ENCODE measurements at regions not wholly inside any gene's neighbourhood (a gene's known extent, or its start where the extent isn't known, plus 50 kb on each side); places are given as distances from the start of the nearest gene placed in this dataset.

GRCh38 chr9:103802068-103802467 is 292.0 kb upstream of the SMC2 start:
- DNase-seq = no peak

- DNase-seq = no peak
These were observed 290.9 kb upstream of the SMC2 start for GRCh38 chr9:103803245-103803644.

GRCh38 chr9:103804077-103804735 is 289.9 kb upstream of the SMC2 start:
- no peak for DNase-seq

- no peak for DNase-seq
These were observed 284.4 kb upstream of the SMC2 start for GRCh38 chr9:103809745-103810144.

GRCh38 chr9:103811462-103811861 is 282.6 kb upstream of the SMC2 start:
- DNase-seq = no peak

- no peak for DNase-seq
These were observed 278.0 kb upstream of the SMC2 start for GRCh38 chr9:103816146-103816545.

DNA sequence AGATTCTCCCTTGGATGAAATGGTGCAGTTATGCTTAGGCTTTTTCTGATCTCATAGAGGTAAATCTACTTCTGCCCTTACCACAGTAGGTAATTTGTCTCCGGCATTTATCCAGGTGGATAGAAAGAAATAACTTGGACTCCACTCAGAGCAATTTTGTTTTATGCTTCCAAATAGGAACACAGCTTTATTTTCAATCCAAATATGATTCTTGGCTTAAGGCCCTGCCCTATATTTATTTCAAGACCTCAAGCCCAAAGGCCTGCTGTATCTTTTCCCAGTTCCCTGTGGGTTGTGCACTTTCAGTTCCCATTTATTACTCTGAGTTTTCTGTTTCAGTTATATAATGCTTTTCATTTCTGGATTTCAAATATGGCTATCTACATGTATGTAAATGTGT is 274.2 kb upstream of the SMC2 start:
- DNase-seq = no peak

DNA sequence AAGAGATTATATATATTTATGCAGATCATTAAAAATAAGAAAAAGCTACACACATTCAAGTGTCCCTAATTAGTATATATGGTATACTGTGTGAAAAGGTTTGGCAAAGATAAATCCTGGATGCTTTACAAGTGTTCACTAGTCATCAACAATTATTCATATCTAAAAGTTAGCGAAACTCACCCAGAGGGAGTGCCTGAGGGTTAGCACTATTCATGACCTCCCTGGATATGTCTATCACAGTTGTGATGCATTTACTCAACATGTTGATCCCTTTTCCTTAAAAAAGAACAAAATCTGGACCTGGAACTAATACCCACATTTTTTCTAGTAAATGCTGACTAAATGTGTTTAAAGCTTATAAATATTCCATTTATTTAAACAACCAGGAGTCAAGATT is 273.0 kb upstream of the SMC2 start:
- DNase-seq = no peak

GRCh38 chr9:103837940-103838339 is 256.2 kb upstream of the SMC2 start:
- no peak for DNase-seq

DNA sequence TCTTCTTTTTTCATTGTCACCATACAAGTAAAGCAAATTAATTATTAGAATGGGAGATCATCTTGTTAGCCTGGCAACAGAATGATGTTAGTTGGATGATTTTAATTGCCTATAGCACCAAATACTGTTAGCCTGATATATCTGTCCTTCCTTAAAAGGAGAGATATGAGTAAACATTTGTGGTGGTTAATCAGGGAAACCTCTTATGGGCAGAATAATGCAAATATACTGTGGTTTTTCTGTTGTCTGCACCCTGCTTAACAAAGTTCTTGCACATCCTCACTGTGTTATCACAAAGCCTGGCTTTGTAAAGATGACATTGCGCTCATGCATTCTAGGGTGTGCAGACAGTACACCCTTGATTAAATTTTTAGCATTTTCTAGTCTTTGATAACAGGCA is 254.9 kb upstream of the SMC2 start:
- no peak for DNase-seq

DNA sequence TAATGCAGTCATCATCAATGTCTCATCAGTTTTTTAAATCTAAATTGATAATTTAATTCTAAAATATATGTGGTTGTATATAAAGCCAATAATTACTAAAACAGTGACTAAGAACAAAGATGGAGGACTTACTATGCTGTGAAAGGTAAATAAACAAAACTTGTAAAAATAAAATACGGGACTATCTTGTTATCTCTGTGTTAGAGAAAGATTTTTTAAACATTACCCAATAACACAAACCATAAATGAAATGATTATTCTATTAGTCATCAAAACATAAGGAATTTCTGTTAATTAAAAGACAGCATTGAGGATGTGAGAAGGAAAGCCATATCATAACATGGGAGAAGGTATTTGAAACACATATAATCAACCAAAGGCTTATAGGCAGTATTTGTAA is 226.2 kb upstream of the SMC2 start:
- DNase-seq = no peak

- no peak for DNase-seq
These were observed 221.3 kb upstream of the SMC2 start for GRCh38 chr9:103872811-103873210.

- no peak for DNase-seq
These were observed 212.7 kb upstream of the SMC2 start for GRCh38 chr9:103881419-103881818.

DNA sequence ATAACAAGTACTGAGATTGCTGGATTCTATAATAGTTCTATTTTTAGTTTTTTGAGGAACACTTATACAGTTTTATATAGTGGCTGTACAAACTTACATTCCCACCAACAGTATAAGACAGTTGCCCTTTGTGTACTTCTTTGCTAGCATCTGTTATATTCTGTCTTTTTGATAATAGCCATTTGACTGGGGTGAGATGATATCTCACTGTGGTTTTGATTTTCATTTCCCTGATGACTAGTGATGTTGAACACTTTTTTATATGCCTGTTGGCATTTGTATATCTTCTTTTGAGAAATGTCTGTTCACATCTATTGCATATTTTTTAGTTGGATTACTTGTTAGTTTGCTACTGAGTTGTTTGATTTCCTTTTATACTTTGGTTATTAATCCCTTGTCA is 204.1 kb upstream of the SMC2 start:
- DNase-seq = no peak

- DNase-seq = no peak
These were observed 199.9 kb upstream of the SMC2 start for GRCh38 chr9:103894184-103894583.

- no peak for DNase-seq
These were observed 195.6 kb upstream of the SMC2 start for GRCh38 chr9:103898550-103898949.

DNA sequence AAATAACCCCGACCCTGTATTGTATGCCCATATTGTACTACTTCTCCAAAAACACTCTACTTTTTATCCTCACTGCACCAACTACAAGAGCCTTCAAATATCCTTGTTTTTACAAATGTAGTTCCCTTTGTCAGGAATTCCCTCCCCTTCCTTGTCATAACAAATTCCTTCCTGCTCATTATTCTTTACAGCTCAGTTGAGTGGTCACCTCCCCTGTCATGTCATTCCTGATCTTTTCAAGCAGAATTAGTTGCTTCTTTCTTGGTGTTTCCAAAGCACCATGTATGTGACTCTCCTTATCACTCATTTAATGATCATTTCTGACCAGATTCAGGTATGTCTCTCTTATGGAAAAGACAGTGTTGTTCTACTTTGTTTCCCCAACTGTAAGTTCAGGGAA is 194.2 kb upstream of the SMC2 start:
- DNase-seq = no peak

DNA sequence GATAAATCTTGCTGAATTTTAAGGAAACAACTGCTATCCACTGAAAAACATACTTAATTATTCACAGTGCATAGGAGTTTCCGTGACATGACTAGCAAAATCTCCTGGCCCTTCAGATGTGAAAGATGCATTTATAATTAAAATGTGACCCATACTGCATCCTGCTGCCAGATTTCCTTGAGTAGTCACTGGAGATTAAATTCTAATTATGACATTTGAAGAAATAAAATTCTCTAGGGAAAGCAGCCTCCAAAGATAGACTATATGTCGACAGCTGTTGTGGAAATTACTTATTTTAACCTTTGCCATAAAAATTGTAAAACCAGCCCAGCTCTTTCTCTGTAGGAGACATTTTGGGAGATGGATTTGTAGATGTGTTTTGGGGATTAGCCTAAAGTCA is 193.6 kb upstream of the SMC2 start:
- DNase-seq = no peak

DNA sequence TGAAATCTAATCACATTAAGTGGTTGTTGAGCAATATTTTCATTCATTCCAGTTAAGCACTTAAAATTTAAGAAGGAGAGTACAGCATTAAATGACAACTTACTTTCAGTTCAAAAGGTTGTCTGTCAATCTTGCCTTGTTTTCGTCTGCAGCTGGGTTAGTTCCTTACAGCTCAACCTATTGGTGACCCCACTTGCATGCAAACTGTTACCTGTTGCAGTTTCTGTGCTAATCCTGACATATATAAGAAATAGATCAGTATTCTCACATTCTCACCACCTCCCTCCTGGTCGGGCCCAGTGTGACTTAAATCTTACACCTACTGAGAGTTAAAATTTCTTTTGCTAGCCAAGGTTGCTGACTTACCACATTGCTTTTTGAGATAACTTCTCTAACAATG is 191.8 kb upstream of the SMC2 start:
- no peak for DNase-seq

- DNase-seq = no peak
These were observed 189.9 kb upstream of the SMC2 start for GRCh38 chr9:103904242-103904641.

DNA sequence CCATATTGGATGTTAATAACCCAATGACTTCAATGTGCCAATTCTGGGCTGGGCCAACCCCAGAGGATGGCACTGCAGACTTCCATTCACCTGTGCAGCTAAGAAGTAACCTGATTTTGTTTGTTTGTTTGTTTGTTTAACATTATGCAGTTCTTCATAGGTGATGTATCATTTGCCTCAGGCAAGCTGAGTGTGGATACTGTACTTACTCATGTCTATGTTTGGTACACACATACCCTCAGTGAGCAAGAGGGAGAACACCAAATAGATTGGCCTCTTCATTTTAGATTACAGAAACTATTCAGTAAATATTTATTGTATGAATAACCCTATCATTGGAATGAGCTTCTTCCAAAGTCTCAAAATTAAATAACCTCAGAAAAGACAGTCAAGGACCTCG is 180.2 kb upstream of the SMC2 start:
- no peak for DNase-seq

DNA sequence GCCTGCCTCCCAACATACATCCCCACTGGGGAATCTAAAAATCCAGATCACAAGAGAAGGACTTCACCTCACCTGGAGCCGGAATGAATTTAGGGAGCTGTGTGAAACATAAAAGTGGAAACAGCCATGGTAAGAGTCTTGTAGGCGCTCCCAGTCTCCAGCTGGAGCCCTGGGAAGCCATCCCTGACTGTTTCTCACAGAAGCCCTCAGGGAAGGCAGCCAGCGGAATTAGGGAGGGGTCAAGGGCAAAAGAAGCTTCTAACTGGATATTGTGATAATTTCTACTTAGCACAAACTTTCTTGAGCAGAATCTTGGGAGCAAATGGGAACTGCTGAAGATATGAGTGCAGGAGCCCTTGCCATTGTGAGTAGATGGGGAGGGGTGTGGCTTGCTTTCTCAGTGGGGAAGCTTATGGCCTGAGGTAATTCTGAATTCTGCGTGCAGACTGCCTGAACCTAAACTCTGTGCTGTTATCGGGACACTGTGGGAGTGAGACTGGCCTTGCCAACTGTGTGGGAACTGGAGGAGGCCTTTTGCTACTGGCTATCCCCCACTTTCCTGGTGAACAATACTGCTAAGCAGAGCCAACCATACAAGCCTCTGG is 174.4 kb upstream of the SMC2 start:
- DNase-seq = no peak

DNA sequence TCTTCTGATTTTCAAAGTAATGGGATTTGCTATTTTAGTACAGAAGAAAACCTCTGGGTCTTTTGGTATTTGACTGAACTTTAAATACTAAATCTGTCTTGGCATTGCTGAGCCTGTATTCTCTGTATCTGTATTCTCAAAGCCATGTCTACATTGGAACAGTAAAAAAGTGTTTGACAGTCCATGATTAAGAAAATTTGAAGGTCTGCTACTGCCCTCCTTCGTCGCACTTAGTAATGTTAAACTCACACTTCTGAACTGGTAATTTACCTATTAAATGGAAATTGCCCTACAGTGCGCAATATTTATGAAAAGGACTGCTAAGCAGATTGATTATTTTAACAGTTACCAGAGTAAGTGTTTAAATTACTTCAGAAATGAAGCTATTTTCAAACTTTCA is 165.7 kb upstream of the SMC2 start:
- no peak for DNase-seq

DNA sequence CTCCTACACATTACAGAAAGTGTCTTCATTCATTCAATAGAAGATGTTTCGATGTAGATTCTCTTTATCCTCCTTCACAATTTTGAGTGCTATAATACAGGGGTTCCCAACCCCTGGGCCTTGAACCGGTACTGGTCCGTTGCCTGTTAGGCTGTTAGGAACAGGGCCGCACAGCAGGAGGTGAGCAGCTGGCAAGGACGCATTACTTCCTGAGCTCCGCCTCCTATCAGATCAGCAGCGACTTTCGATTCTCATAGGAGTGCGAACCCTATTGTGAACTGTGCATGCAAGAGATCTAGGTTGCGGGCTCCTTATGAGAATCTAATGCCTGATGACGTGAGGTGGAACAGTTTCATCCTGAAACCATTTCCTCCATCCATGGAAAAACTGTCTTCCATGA is 153.0 kb upstream of the SMC2 start:
- no peak for DNase-seq

DNA sequence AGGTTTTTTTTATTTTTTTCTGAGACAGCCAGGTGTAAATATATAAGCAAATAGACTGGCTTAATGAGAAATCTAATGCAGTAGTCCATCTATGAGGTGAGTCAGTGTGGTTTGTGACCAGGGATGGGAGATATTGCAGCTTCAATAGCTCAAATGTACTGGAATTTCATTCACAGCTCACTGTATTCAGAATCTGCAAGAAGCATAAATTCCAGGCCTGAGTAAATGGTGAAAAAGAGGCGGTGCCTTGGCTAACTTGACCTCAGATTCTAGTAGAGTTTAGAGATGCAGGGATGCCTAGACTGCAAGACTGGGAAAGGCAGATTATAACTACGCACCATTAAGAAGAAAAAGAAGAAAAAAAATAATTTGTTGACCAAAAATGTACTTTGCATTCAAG is 151.9 kb upstream of the SMC2 start:
- DNase-seq = no peak

Data from dermis blood vessel endothelial cell (primary cell).